NCI-H1092 treated with DMSO at 0.1 percent for 48 hours (cell line): ENCODE measurements at regions not wholly inside any gene's neighbourhood (a gene's known extent, or its start where the extent isn't known, plus 50 kb on each side); places are given as distances from the start of the nearest gene placed in this dataset.

Source experiments
- DNase-seq: peaks from one replicate; lab custom pipeline; 2025; lab: John Stamatoyannopoulos, UW

GRCh38 chr15:87154761-87155160, 1075.1 kb downstream of the AGBL1 start:
- DNase-seq, result no peak

GRCh38 chr15:87151202-87151748, 1071.6 kb downstream of the AGBL1 start:
- DNase-seq, result no peak

- DNase-seq, result no peak
Measured at GRCh38 chr15:87145696-87146095, 1066.0 kb downstream of the AGBL1 start.

DNA sequence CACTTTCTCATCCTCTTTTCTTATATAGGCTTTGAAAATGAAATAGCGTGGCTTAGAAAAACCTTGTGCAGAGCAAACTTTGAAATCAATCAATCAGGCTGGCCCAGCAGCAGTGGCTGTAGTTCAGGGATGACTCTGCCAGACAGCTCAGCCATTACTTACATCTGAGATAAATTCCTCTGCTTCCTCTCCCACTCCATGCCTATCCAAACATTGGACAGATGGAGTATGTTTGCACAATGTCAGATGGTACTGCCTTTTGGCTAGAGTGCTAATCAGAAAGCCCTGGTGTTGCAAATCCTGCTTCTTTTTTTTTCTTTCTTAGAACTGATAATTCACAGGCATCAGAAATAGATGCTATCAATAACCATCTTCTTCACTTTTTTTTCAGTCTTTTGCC, 1065.1 kb downstream of the AGBL1 start:
- peak; percentile 34 for DNase-seq

DNA sequence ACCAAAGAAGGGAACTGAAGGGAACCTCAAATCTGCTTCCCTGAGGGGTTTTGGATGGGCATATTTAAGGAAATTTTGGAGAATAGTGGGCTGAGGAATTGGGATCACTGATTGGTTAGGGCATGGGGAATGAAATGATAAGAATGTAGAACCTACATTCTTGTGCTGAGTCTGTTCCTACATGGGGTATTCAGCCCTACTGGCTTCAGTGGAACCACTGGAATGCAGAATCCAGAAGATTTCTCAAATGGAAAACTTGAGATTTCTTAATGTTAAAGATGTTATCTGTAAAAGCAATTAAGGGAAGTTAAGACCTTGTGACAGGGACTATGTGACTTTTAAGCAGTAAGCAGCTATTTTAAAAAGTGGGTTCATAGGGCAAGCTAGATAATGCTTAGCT, 1062.4 kb downstream of the AGBL1 start:
- DNase-seq, result no peak

- DNase-seq, result no peak
Measured at GRCh38 chr15:87135109-87135508, 1055.4 kb downstream of the AGBL1 start.

DNA sequence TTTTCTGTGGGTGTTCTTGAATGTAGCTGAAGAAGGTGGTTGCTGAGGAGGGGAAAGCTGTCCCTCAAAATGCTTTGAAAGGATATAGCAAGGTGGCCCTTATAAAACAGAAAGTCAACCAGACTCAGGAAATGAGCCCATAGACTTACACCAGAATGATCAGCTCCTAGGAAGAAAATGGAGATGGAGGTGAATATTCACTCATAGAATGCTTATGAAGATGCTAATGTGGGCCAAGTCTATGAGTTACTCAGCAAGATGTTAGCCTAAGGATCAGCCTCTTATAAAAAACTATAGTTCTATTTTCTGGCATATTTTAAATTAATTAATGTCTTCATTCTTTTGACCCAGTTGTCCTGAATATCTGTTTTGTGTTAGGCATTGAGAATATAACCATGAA, 1054.0 kb downstream of the AGBL1 start:
- no peak for DNase-seq

DNA sequence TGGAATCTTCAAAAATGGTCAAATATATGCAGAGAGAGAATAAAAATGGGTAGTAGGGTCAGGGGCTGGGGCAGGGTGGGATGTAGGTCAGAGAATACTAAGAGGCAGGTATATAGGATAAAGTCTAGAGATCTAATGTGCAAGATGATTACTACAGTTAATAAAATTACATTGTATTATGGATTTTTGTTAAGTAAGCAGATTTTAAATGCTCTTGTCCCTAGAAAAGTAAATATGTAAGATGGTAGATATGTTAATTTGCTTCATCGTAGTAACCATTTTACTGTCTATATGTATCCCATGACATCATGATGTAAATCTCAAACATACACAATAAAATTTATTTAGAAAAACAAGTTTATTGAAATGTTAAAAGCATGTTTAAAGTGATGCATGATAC, 1051.4 kb downstream of the AGBL1 start:
- no peak for DNase-seq

GRCh38 chr15:87129916-87130315, 1050.2 kb downstream of the AGBL1 start:
- no peak for DNase-seq

- no peak for DNase-seq
Measured at GRCh38 chr15:87123676-87124382, 1044.2 kb downstream of the AGBL1 start.

DNA sequence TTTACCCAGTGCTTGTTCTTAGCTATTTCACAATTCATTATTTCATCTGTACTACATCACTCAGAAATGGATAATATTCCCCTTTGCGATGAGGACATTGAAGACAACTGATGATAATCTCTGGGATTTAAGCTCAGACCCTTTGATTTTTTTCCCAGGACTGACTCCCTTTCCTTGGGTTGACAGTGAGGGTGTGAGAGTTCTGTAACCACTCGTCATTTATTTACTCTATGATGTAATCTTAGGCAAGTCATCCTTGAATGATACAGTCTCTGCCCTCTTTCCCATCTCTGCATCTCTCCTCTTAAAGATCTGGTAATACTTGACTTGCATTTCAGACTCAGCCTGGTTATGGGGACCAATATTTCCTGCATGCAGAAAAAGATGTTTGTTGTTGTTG, 1041.7 kb downstream of the AGBL1 start:
- DNase-seq, result no peak

DNA sequence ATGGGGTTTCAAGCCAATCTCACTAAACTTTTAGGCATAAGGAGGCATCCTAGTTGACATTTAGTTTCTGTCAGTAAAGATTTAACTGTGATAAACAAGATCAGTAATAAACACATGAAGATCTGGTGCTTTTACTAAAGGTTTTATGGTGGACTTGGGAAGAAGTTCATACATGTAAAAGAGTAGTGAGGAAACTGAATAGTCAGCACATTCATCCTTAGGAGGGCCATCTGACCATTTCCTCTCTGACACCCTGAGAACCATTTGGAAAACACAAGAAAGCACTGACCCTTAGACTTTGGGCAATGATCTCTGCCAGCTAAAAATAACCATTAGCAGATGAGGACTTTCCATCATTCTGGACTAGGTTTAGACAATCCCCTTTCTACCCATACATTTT, 1040.9 kb downstream of the AGBL1 start:
- DNase-seq, result no peak

DNA sequence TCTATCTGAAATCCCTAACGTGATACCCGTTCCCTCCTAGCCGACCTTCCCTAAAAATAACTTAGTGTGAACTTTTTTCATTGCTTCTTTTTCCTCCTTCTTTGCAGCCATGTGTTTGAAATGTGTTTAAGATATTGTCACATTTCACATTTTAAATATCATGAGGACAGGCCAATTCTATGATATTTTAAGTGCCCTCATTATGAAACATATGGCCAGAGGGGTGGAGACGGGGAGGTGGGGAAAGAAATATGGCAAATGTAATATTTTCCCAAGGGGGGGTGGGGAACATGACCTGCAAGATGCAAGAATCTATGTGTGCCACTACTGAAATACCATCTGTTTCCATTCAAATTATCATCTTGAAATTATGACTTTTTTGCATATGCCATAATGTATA, 1039.2 kb downstream of the AGBL1 start:
- no peak for DNase-seq

- DNase-seq, result no peak
Measured at GRCh38 chr15:87118435-87118834, 1038.8 kb downstream of the AGBL1 start.

DNA sequence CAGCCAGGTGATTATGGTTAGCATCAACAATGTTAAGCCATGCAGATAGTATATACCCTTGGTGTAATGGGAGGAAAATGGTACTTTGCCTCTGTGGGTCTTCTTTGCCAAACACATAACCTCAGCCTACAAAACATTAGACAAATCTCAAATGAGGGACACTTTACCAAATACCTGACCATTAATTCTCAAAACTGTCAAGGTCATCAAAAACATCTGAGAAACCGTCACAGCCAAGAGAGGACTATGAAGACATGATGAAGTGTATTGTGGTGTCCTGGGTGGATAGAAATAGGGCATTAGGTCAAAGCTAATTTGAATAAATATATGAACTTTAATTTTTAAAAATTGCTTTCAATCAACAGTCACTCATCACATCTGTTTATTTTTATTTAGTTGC, 1036.1 kb downstream of the AGBL1 start:
- no peak for DNase-seq

DNA sequence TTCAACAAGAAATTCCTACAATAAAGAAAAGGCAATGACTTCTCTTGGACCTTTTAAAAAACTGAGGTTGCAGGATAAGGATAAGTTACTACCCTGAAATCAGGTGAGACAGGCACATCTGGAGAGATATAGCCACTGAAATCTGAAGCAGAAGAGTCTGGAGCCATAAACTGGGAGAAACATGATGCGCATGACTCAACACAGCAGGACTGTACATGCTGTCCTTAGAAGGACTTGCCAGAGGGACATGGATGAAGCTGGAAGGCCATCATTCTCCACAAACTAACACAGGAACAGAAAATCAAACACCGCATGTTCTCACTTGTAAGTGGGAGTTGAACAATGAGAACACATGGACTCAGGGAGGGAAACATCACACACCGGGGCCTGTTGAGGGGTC, 1020.2 kb downstream of the AGBL1 start:
- DNase-seq, result no peak

- no peak for DNase-seq
Measured at GRCh38 chr15:87089551-87089950, 1009.9 kb downstream of the AGBL1 start.

DNA sequence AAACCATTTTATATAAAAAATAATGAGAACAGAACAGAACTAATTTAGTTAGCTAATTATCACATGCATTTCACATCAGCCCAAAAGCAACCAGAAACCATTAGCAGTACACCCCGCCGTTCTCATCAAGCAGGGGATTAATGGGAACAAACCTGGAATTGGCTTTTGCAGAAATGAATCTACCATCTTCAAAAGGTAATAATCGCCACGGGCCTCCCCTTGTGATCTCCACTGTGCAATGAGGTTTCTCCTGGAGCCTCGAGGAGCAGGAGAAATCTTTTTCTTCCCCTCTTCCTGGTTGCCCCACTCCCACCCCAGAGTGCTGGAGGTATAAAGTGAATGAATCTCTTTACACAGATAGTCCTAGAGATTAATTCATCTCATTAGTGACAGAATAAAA, 1003.5 kb downstream of the AGBL1 start:
- DNase-seq, result no peak

GRCh38 chr15:87082581-87082980, 1002.9 kb downstream of the AGBL1 start:
- no peak for DNase-seq

DNA sequence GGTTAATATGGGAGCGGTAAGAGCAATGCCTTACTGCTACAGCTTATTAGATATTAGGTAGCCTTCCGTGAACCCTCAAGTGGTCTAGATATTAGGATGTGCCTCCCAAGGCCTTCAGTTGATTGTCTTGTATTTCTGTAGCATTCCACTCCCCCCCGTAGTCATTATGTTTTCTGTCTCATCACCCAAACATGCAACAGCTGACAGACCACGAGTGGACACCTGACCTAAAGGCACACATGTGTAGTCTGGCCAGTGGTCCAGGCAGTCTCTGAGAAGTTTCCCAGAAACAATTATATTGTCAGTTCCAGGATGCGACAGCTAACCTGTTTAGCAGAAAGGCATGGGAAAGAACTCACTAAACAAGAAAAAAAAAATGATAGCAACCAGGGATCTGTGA, 1000.9 kb downstream of the AGBL1 start:
- no peak for DNase-seq
